ENCODE measurements at regions not wholly inside any gene's neighbourhood (a gene's known extent, or its start where the extent isn't known, plus 50 kb on each side); places are given as distances from the start of the nearest gene placed in this dataset.

DNA sequence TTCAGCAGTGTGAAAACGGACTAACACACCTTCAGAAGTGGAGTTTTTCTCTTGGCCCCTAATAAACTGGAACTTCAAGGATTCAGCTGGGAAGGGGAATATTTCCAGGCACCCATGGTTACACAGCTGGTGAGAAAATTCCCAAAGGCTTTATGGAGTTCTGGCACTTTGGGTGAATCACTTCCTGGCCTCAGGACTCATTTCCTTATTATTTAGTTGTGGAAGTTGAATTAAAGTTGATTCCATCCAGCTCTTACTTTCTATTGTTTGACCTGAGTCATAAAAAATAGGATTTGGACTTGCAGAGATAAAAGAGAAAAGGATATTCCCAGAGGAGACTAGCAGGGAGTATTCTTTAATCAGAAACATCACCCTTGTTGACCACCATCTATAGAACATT lies 882.1 kb downstream of the UQCRFS1 start:
- no peaks in the 10 kb centered on the region; the same call in 2 of the 3 replicates for H3K9me3 ChIP-seq (replicated peaks; ENCODE audit: control insufficient read depth, insufficient read depth, low read length)
- intact Hi-C loops (cut with micrococcal nuclease; ENCODE audit: unreplicated experiment): no loop called here
- in situ Hi-C loops (cut with MboI): no loop called here
- H3K4me2 ChIP-seq (ENCODE audit: control insufficient read depth, insufficient read depth): no peak overlapping the region
- H3K27me3 ChIP-seq (replicated peaks in 1 of 2; ENCODE audit: control insufficient read depth in 2 of 2, insufficient read depth in 2 of 2, low read length in 1 of 2): no peaks in the 10 kb centered on the region
- H3K36me3 ChIP-seq (ENCODE audit: control insufficient read depth in 2 of 2, insufficient read depth in 2 of 2, low read length in 1 of 2): no peaks in the 10 kb centered on the region
- DNase-seq (ENCODE audit: low read depth, low spot score) (no peak), ATAC-seq (no peak), FAIRE-seq (no peak)
- BruUV-seq (replicated peaks): no TSS peak
- no peak overlapping the region for H2AFZ ChIP-seq (ENCODE audit: control insufficient read depth, low read depth, low read length)
- TF ChIP-seq YY1 (IDR thresholded peaks at IDR 0.05; ENCODE audit: low read depth, low read length): no peak
- TF ChIP-seq SPI1 (IDR thresholded peaks at IDR 0.05; ENCODE audit: borderline replicate concordance, insufficient read depth, low read depth, low read length): no peak
- TF ChIP-seq BRCA1 (IDR thresholded peaks at IDR 0.05; ENCODE audit: low read depth, low read length): no peak
- no peak for TF ChIP-seq CREB1 (IDR thresholded peaks at IDR 0.05; ENCODE audit: low read depth)
- TF ChIP-seq, protein P1, sequence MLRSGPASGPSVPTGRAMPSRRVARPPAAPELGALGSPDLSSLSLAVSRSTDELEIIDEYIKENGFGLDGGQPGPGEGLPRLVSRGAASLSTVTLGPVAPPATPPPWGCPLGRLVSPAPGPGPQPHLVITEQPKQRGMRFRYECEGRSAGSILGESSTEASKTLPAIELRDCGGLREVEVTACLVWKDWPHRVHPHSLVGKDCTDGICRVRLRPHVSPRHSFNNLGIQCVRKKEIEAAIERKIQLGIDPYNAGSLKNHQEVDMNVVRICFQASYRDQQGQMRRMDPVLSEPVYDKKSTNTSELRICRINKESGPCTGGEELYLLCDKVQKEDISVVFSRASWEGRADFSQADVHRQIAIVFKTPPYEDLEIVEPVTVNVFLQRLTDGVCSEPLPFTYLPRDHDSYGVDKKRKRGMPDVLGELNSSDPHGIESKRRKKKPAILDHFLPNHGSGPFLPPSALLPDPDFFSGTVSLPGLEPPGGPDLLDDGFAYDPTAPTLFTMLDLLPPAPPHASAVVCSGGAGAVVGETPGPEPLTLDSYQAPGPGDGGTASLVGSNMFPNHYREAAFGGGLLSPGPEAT (IDR thresholded peaks at IDR 0.05; ENCODE audit: low read depth): no peak
- TF ChIP-seq EP300 (IDR thresholded peaks at IDR 0.05; ENCODE audit: borderline replicate concordance in 1 of 2, control insufficient read depth in 1 of 2, low read depth in 2 of 2, low read length in 2 of 2): no peak
- no peak for TF ChIP-seq SRF (IDR thresholded peaks at IDR 0.05; ENCODE audit: low read depth in 2 of 2, low read length in 2 of 2)
- no peak for TF ChIP-seq ZNF207 (IDR thresholded peaks at IDR 0.05; ENCODE audit: borderline replicate concordance)
- TF ChIP-seq DPF2 (IDR thresholded peaks at IDR 0.05): no peak
- TF ChIP-seq, protein P2, sequence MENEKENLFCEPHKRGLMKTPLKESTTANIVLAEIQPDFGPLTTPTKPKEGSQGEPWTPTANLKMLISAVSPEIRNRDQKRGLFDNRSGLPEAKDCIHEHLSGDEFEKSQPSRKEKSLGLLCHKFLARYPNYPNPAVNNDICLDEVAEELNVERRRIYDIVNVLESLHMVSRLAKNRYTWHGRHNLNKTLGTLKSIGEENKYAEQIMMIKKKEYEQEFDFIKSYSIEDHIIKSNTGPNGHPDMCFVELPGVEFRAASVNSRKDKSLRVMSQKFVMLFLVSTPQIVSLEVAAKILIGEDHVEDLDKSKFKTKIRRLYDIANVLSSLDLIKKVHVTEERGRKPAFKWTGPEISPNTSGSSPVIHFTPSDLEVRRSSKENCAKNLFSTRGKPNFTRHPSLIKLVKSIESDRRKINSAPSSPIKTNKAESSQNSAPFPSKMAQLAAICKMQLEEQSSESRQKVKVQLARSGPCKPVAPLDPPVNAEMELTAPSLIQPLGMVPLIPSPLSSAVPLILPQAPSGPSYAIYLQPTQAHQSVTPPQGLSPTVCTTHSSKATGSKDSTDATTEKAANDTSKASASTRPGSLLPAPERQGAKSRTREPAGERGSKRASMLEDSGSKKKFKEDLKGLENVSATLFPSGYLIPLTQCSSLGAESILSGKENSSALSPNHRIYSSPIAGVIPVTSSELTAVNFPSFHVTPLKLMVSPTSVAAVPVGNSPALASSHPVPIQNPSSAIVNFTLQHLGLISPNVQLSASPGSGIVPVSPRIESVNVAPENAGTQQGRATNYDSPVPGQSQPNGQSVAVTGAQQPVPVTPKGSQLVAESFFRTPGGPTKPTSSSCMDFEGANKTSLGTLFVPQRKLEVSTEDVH (IDR thresholded peaks at IDR 0.05; ENCODE audit: low read depth, partially characterized antibody): no peak
- no peak for TF ChIP-seq SP1 (IDR thresholded peaks at IDR 0.05; ENCODE audit: low read depth, low read length)
- TF ChIP-seq NFYB (IDR thresholded peaks at IDR 0.05; ENCODE audit: insufficient read depth, low read depth, low read length): no peak
- TF ChIP-seq IRF4 (IDR thresholded peaks at IDR 0.05; ENCODE audit: low read depth, low read length): no peak
- TF ChIP-seq, protein P3, sequence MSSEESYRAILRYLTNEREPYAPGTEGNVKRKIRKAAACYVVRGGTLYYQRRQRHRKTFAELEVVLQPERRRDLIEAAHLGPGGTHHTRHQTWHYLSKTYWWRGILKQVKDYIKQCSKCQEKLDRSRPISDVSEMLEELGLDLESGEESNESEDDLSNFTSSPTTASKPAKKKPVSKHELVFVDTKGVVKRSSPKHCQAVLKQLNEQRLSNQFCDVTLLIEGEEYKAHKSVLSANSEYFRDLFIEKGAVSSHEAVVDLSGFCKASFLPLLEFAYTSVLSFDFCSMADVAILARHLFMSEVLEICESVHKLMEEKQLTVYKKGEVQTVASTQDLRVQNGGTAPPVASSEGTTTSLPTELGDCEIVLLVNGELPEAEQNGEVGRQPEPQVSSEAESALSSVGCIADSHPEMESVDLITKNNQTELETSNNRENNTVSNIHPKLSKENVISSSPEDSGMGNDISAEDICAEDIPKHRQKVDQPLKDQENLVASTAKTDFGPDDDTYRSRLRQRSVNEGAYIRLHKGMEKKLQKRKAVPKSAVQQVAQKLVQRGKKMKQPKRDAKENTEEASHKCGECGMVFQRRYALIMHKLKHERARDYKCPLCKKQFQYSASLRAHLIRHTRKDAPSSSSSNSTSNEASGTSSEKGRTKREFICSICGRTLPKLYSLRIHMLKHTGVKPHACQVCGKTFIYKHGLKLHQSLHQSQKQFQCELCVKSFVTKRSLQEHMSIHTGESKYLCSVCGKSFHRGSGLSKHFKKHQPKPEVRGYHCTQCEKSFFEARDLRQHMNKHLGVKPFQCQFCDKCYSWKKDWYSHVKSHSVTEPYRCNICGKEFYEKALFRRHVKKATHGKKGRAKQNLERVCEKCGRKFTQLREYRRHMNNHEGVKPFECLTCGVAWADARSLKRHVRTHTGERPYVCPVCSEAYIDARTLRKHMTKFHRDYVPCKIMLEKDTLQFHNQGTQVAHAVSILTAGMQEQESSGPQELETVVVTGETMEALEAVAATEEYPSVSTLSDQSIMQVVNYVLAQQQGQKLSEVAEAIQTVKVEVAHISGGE (CRISPR knock-in tag; IDR thresholded peaks at IDR 0.05): no peak
- no peak for TF ChIP-seq NR2F1 (conservative IDR thresholded peaks at IDR 0.05)
- no peak for TF ChIP-seq NFIC (IDR thresholded peaks at IDR 0.05; ENCODE audit: low read depth, low read length)
- TF ChIP-seq POLR2A (IDR thresholded peaks at IDR 0.05; ENCODE audit: low read depth, low read length): no peak
- ChIA-PET SMC1A (ENCODE audit: uncharacterized antibody, unreplicated experiment) (no interaction called here), POLR2A (no interaction called here), RAD21 (ENCODE audit: unreplicated experiment) (no interaction called here), CTCF (interaction anchor here (1.2 to 1.4 kb wide), 3 partner anchors 359 to 548 kb away, joined by 3 read pairs; no protein-coding TSS in a partner anchor)
- H3K27ac ChIP-seq (ENCODE audit: control insufficient read depth, insufficient read depth): no peak overlapping the region
- 0% methylated on average over 1 of the region's 1 CpG for WGBS (ENCODE audit: insufficient coverage, insufficient replicate concordance, low lambda C conversion rate, missing lambda C conversion rate)
- no peaks in the 10 kb centered on the region for H4K20me1 ChIP-seq (ENCODE audit: control insufficient read depth, insufficient read depth)
- no peak overlapping the region for H3K4me3 ChIP-seq
- no peaks in the 10 kb centered on the region for H3K79me2 ChIP-seq (ENCODE audit: control insufficient read depth, insufficient read depth, low read length)
- no peak overlapping the region for H3K9ac ChIP-seq (ENCODE audit: control insufficient read depth, insufficient read depth, low read length)
- no peaks in the 10 kb centered on the region for H3K4me1 ChIP-seq (ENCODE audit: control insufficient read depth, insufficient read depth, low read length)
